ENCODE measurements at regions not wholly inside any gene's neighbourhood (a gene's known extent, or its start where the extent isn't known, plus 50 kb on each side); places are given as distances from the start of the nearest gene placed in this dataset.

DNA sequence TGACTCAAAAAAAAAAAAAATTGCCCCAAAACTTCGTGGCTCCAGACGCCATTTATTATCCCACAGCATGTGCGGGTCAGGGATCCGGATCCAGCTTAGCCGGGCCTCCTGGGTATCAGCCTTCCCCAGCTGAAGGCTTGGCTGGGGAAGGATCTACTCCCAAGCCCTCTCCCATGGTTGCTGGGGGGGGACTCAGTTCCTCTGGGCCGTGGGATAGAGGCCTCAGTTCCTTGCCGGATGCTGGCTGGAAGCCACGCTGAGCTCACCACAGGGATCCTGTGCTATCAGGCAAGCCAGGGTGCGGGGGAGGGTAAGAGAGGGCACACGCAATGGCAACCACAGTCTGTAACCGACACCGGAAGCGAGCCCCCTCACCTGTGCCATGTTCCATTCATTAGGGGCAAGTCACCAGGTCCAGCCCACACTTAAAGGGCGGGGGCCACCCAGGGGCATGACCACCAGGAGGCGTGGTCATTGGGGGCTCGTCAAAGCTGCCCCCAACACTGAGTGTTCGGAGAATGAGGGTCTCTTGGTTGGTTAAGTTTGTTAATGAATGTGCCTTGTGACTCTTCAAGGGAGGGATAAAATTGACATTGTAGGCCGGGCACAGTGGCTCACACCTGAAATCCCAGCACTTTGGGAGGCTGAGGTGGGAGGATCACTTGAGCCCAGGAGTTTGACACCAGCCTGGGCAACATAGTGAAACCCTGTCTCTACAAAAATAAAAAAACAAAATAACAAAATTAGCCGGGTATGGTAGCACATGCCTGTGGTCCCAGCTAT, 210.0 kb upstream of the GSE1 start:
- DNase-seq: no peak
- Histone ChIP-seq H3K36me3 (ENCODE audit: low read depth) (no peaks in the 10 kb centered on the region), H3K4me2 (no peak overlapping the region), H3K4me1 (replicated peaks; ENCODE audit: insufficient read depth) (no peaks in the 10 kb centered on the region), H3K27me3 (ENCODE audit: insufficient read depth, low read depth) (no peaks in the 10 kb centered on the region), H3K9me2 (ENCODE audit: insufficient read depth) (no peaks in the 10 kb centered on the region), H3K4me3 (no peak overlapping the region), H3K9me3 (ENCODE audit: insufficient read depth, low read depth) (no peaks in the 10 kb centered on the region), H3K27ac (no peak overlapping the region), H4K20me1 (ENCODE audit: insufficient read depth) (no peaks in the 10 kb centered on the region), H3K79me2 (ENCODE audit: low read depth) (no peaks in the 10 kb centered on the region), H3F3A (ENCODE audit: insufficient read depth, low read depth) (peaks cover 9% of the 10 kb centered on the region; the same call in 1 of the 2 replicates), H2AFZ (no peak overlapping the region)
- ChIA-PET POLR2A (ENCODE audit: unreplicated experiment) (interaction anchor here (0.6 kb wide), 2 partner anchors 20 to 341 kb away, joined by 10 to 11 read pairs; no protein-coding TSS in a partner anchor), CTCF (interaction anchor here (0.6 to 0.7 kb wide), 2 partner anchors 13 to 126 kb away, joined by 3 read pairs; no protein-coding TSS in a partner anchor)
- BruUV-seq (replicated peaks): no TSS peak
- TF ChIP-seq, protein P1, sequence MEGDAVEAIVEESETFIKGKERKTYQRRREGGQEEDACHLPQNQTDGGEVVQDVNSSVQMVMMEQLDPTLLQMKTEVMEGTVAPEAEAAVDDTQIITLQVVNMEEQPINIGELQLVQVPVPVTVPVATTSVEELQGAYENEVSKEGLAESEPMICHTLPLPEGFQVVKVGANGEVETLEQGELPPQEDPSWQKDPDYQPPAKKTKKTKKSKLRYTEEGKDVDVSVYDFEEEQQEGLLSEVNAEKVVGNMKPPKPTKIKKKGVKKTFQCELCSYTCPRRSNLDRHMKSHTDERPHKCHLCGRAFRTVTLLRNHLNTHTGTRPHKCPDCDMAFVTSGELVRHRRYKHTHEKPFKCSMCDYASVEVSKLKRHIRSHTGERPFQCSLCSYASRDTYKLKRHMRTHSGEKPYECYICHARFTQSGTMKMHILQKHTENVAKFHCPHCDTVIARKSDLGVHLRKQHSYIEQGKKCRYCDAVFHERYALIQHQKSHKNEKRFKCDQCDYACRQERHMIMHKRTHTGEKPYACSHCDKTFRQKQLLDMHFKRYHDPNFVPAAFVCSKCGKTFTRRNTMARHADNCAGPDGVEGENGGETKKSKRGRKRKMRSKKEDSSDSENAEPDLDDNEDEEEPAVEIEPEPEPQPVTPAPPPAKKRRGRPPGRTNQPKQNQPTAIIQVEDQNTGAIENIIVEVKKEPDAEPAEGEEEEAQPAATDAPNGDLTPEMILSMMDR (conservative IDR thresholded peaks at IDR 0.05): no peak
- TF ChIP-seq EZH2 (IDR thresholded peaks at IDR 0.05; ENCODE audit: low read depth): no peak
- intact Hi-C loops (cut with micrococcal nuclease; ENCODE audit: unreplicated experiment): no loop called here

DNA sequence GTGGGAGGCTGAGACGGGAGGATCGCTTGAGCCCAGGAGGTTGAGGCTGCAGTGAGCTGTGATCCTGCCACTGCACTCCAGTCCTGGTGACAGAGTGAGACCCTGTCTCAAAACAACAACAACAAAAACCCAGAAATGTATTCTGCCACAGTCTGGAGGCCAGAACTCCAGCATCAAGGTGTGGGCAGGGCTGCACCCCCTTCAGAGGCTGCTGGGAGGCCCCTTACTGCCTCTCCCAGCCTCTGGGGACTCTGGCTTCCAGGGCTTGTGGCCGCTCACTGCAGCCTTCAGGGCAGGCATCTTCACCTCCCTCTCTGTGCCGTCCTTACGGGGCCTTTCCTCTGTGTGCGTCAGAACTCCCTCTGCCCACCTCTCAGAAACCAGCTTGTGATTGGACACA, 209.4 kb upstream of the GSE1 start:
- CTCF ChIA-PET: no interaction called here
- H3K27me3 ChIP-seq (ENCODE audit: insufficient read depth, low read depth): no peaks in the 10 kb centered on the region
- intact Hi-C loops (cut with micrococcal nuclease; ENCODE audit: unreplicated experiment): no loop called here
- no peak overlapping the region for H2AFZ ChIP-seq
- no peak overlapping the region for H3K4me2 ChIP-seq
- no peaks in the 10 kb centered on the region for H3K9me2 ChIP-seq (ENCODE audit: insufficient read depth)
- no peak for DNase-seq
- no peak for TF ChIP-seq EZH2 (IDR thresholded peaks at IDR 0.05; ENCODE audit: low read depth)
- TF ChIP-seq, protein P1 (conservative IDR thresholded peaks at IDR 0.05): no peak
- no peak overlapping the region for H3K27ac ChIP-seq
- no peaks in the 10 kb centered on the region for H3K9me3 ChIP-seq (ENCODE audit: insufficient read depth, low read depth)
- no peaks in the 10 kb centered on the region for H3K4me1 ChIP-seq (replicated peaks; ENCODE audit: insufficient read depth)
- H3K79me2 ChIP-seq (ENCODE audit: low read depth): no peaks in the 10 kb centered on the region
- peaks cover 6% of the 10 kb centered on the region; the same call in 1 of the 2 replicates for H3F3A ChIP-seq (ENCODE audit: insufficient read depth, low read depth)
- no peaks in the 10 kb centered on the region for H3K36me3 ChIP-seq (ENCODE audit: low read depth)
- no peaks in the 10 kb centered on the region for H4K20me1 ChIP-seq (ENCODE audit: insufficient read depth)
- POLR2A ChIA-PET (ENCODE audit: unreplicated experiment): no interaction called here
- no peak overlapping the region for H3K4me3 ChIP-seq
- no TSS peak for BruUV-seq (replicated peaks)

DNA sequence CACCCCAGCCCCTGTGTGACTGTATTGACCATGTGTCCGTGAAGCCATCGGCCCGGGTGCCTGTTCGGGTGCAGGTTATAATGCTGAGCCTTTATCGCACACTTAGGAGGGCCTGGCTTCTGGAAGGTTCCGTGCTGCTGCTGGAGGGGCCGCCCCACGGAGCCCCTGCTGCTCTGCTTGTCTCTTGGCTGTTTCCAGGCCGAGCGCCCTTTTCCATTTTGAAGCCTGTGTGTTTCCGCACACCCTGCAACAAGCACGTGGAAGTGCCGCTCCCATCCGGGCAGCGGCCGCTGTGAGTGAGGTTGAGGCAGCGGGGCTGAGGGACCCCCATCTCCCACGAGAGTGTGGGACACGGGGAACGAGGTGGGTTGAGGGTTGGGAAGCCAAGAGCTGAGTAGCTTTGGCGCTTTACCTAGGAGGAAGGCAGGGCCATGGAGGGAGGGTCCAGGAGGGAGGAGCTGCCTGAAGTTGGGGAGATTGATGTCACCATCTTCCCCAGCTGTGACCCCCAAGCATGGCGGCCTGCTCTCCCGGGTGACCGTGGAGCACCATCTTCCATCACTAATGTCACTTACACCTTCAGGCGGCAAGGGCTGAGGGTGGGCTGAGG, 200.1 kb upstream of the GSE1 start:
- no peak for DNase-seq
- Histone ChIP-seq H3K9me2 (ENCODE audit: insufficient read depth) (no peaks in the 10 kb centered on the region), H3K9me3 (ENCODE audit: insufficient read depth, low read depth) (no peaks in the 10 kb centered on the region), H3K27ac (no peak overlapping the region), H3F3A (ENCODE audit: insufficient read depth, low read depth) (0 out of 2 replicates have a peak, but pooled peaks cover 4% of the 10 kb centered on the region), H3K79me2 (ENCODE audit: low read depth) (no peaks in the 10 kb centered on the region), H3K4me1 (replicated peaks; ENCODE audit: insufficient read depth) (no peaks in the 10 kb centered on the region), H3K27me3 (ENCODE audit: insufficient read depth, low read depth) (no peaks in the 10 kb centered on the region), H3K4me3 (no peak overlapping the region), H4K20me1 (ENCODE audit: insufficient read depth) (no peaks in the 10 kb centered on the region), H2AFZ (no peak overlapping the region), H3K36me3 (ENCODE audit: low read depth) (no peaks in the 10 kb centered on the region), H3K4me2 (no peak overlapping the region)
- TF ChIP-seq, protein P1 (conservative IDR thresholded peaks at IDR 0.05): no peak
- TF ChIP-seq EZH2 (IDR thresholded peaks at IDR 0.05; ENCODE audit: low read depth): no peak
- POLR2A ChIA-PET (ENCODE audit: unreplicated experiment): interaction anchor here (0.5 kb wide), 1 partner anchor 428 kb away, joined by 3 read pairs; no protein-coding TSS in a partner anchor
- no TSS peak for BruUV-seq (replicated peaks)
- CTCF ChIA-PET: no interaction called here
- intact Hi-C loops (cut with micrococcal nuclease; ENCODE audit: unreplicated experiment): no loop called here

Measured in PC-9 (cell line).